ENCODE measurements at regions not wholly inside any gene's neighbourhood (a gene's known extent, or its start where the extent isn't known, plus 50 kb on each side); places are given as distances from the start of the nearest gene placed in this dataset.
A peak's percentile ranks its signal among the peaks of the same experiment; 100 is the strongest.
"Not testable (repeated sequence)": the region's sequence is repeated elsewhere in the genome, so short reads cannot be mapped to it uniquely, and the experiment has no call there.

GRCh38 chr20:1845163-1845523, 50.1 kb upstream of the SIRPA start:
- H3K4me3 ChIP-seq (ENCODE audit: control insufficient read depth, low read depth, low read length), result no peak overlapping the region
- no peak for DNase-seq (ENCODE audit: low read depth)
- TF ChIP-seq CTCF (conservative IDR thresholded peaks at IDR 0.05; ENCODE audit: control insufficient read depth, insufficient read depth, low read depth, low read length), result no peak

GRCh38 chr20:1844325-1845162, 50.7 kb upstream of the SIRPA start:
- peak; percentile 48 for DNase-seq (ENCODE audit: low read depth)
- TF ChIP-seq CTCF (conservative IDR thresholded peaks at IDR 0.05; ENCODE audit: control insufficient read depth, insufficient read depth, low read depth, low read length), result no peak
- H3K4me3 ChIP-seq (ENCODE audit: control insufficient read depth, low read depth, low read length), result no peak overlapping the region

- no peak for DNase-seq (ENCODE audit: low read depth)
- TF ChIP-seq CTCF (conservative IDR thresholded peaks at IDR 0.05; ENCODE audit: control insufficient read depth, insufficient read depth, low read depth, low read length), result no peak
- H3K4me3 ChIP-seq (ENCODE audit: control insufficient read depth, low read depth, low read length), result no peak overlapping the region
Observed at GRCh38 chr20:1842281-1842680, 52.9 kb upstream of the SIRPA start.

- peak; percentile 24 for DNase-seq (ENCODE audit: low read depth)
- no peak overlapping the region for H3K4me3 ChIP-seq (ENCODE audit: control insufficient read depth, low read depth, low read length)
- no peak for TF ChIP-seq CTCF (conservative IDR thresholded peaks at IDR 0.05; ENCODE audit: control insufficient read depth, insufficient read depth, low read depth, low read length)
Observed at GRCh38 chr20:1841554-1842140, 53.6 kb upstream of the SIRPA start.

GRCh38 chr20:1840817-1841553, 54.2 kb upstream of the SIRPA start:
- TF ChIP-seq CTCF (conservative IDR thresholded peaks at IDR 0.05; ENCODE audit: control insufficient read depth, insufficient read depth, low read depth, low read length), result no peak
- no peak overlapping the region for H3K4me3 ChIP-seq (ENCODE audit: control insufficient read depth, low read depth, low read length)
- no peak for DNase-seq (ENCODE audit: low read depth)

GRCh38 chr20:1839376-1840317, 55.6 kb upstream of the SIRPA start:
- H3K4me3 ChIP-seq (ENCODE audit: control insufficient read depth, low read depth, low read length); DNase-seq (ENCODE audit: low read depth): not testable (repeated sequence)

Measured in fibroblast of mammary gland (primary cell).